Kidney (tissue), 13 donors: ENCODE measurements at regions not wholly inside any gene's neighbourhood (a gene's known extent, or its start where the extent isn't known, plus 50 kb on each side); places are given as distances from the start of the nearest gene placed in this dataset.

Experiments used
- DNase-seq, 5 donors: peaks; one replicate each; pipeline ENCODE4 v3.0.0-alpha.2; 2013 to 2020
- FAIRE-seq: peaks from 2 replicates; lab custom pipeline; 2012; peaks lifted over from hg19 to GRCh38; lab: Jason Lieb, UNC
- H3K27ac ChIP-seq, 2 donors: one replicate each; pipeline ENCODE4 v1.7.0; 2013; ENCODE audit warnings: low read depth in 2 of 2, low read length in 2 of 2, inconsistent platforms in 1 of 2
- H3K27me3 ChIP-seq: one replicate; pipeline ENCODE4 v1.7.1; 2013; ENCODE audit warnings: low read length, inconsistent platforms; ENCODE audit not compliant: control insufficient read depth, insufficient read depth
- H3K36me3 ChIP-seq, 3 donors: one replicate each; pipeline versions ENCODE4 v1.7.0 to v1.7.1; 2013; ENCODE audit warnings: low read length in 3 of 3, control low read depth in 1 of 3, inconsistent platforms in 1 of 3; ENCODE audit not compliant: insufficient read depth in 3 of 3, control insufficient read depth in 2 of 3
- H3K4me1 ChIP-seq, 3 donors: one replicate each; pipeline versions ENCODE4 v1.7.0 to v1.7.1; 2013; ENCODE audit warnings: low read length in 3 of 3, inconsistent platforms in 1 of 3, low read depth in 1 of 3; ENCODE audit not compliant: control insufficient read depth in 2 of 3, insufficient read depth in 2 of 3
- H3K4me3 ChIP-seq, 3 donors: one replicate each; pipeline versions ENCODE4 v1.7.0 to v1.8.1; 2013; ENCODE audit warnings: low read length in 3 of 3, control low read depth in 1 of 3, inconsistent platforms in 1 of 3
- H3K9ac ChIP-seq, 3 donors: one replicate each; pipeline versions ENCODE4 v1.7.0 to v1.7.1; 2013; ENCODE audit warnings: low read length in 3 of 3, control low read depth in 1 of 3, inconsistent platforms in 1 of 3
- H3K9me3 ChIP-seq, 3 donors: one replicate each; pipeline versions ENCODE4 v1.7.0 to v1.7.1; 2013; ENCODE audit warnings: low read length in 3 of 3, control low read depth in 1 of 3, inconsistent platforms in 1 of 3; ENCODE audit not compliant: control insufficient read depth in 2 of 3, insufficient read depth in 1 of 3
- CTCF ChIP-seq: IDR thresholded peaks from 3 replicates; pipeline ENCODE4 v1.5.1; 2012; ENCODE audit warnings: mild to moderate bottlenecking, moderate library complexity, borderline replicate concordance; ENCODE audit not compliant: insufficient read depth; ENCODE audit errors: extremely low read depth
- intact Hi-C: fragments of 100-400 bp; cut with DNase I; formaldehyde crosslinking; loops from one replicate; pipeline ENCODE4 v1.11.1; 2022
- donor health status: control.
- donor health status: control.
- donor health status: control.
- donor health status: control.
- donor health status: control.
- donor health status: DM: yes; HTN: yes; CAD: no.
- donor health status: Normal renal cell carcinoma (clear cell type).

DNA sequence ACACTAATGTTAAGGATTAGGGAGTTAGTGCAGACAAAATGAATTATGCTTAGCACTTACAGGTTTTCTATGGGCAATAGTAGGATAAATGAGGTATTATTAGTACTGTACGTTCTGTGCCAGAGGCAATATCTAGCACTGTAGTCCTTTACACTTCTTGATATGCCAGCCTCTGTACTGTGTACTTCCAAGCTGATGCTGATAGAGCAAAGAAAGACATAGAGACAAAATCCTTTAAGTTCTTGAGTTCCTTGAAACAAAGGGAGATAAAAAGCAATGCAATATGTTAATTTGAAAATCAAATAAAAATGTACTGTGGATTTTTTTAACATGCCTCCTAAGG lies 1234.0 kb upstream of the NXPH2 start:
- H3K27me3 ChIP-seq, result no peaks in the 10 kb centered on the region
- TF ChIP-seq CTCF, result no peak
- H3K4me1 ChIP-seq, result no peaks in the 10 kb centered on the region
- H3K36me3 ChIP-seq, result no peaks in the 10 kb centered on the region
- no peak overlapping the region for H3K9ac ChIP-seq
- FAIRE-seq (no peak), DNase-seq (no peak)
- H3K4me3 ChIP-seq, result no peak overlapping the region
- no peak overlapping the region for H3K27ac ChIP-seq
- intact Hi-C loops, result no loop called here
- no peaks in the 10 kb centered on the region for H3K9me3 ChIP-seq

GRCh38 chr2:140013545-140014203 lies 1233.5 kb upstream of the NXPH2 start:
- FAIRE-seq, result no peak
- DNase-seq, result no peak

GRCh38 chr2:140011287-140011686 lies 1231.1 kb upstream of the NXPH2 start:
- Histone ChIP-seq H3K27ac (no peak overlapping the region), H3K9ac (no peak overlapping the region), H3K9me3 (no peaks in the 10 kb centered on the region), H3K27me3 (no peaks in the 10 kb centered on the region), H3K36me3 (no peaks in the 10 kb centered on the region), H3K4me3 (no peak overlapping the region), H3K4me1 (no peaks in the 10 kb centered on the region)
- DNase-seq, result no peak
- intact Hi-C loops, result no loop called here
- no peak for FAIRE-seq
- no peak for TF ChIP-seq CTCF

More at GRCh38 chr2:140013545-140014203, 1233.5 kb upstream of the NXPH2 start:
- Histone ChIP-seq H3K9ac (no peak overlapping the region), H3K4me3 (no peak overlapping the region), H3K36me3 (no peaks in the 10 kb centered on the region), H3K27me3 (no peaks in the 10 kb centered on the region), H3K9me3 (no peaks in the 10 kb centered on the region), H3K4me1 (no peaks in the 10 kb centered on the region), H3K27ac (no peak overlapping the region)
- intact Hi-C loops, result no loop called here
- no peak for TF ChIP-seq CTCF

- Histone ChIP-seq H3K27me3 (no peaks in the 10 kb centered on the region), H3K9ac (no peak overlapping the region), H3K36me3 (no peaks in the 10 kb centered on the region), H3K9me3 (no peaks in the 10 kb centered on the region), H3K27ac (no peak overlapping the region), H3K4me3 (no peak overlapping the region), H3K4me1 (no peaks in the 10 kb centered on the region)
- intact Hi-C loops, result no loop called here
- no peak for FAIRE-seq
- DNase-seq, result peak in 2 of 5 donors; percentile 10 to 19
- no peak for TF ChIP-seq CTCF
These were observed 1221.9 kb upstream of the NXPH2 start for GRCh38 chr2:140002110-140002509.
